HUES48 (cell line): ENCODE measurements at regions not wholly inside any gene's neighbourhood (a gene's known extent, or its start where the extent isn't known, plus 50 kb on each side); places are given as distances from the start of the nearest gene placed in this dataset.

Experiments
- H3K27ac ChIP-seq: one replicate; pipeline ENCODE4 v1.7.0; 2013; ENCODE audit warnings: low read depth, low read length, inconsistent platforms
- H3K27me3 ChIP-seq: 2 replicates; pipeline ENCODE4 v1.6.1; 2013; ENCODE audit warnings: mild to moderate bottlenecking, low read length; ENCODE audit not compliant: control insufficient read depth, insufficient read depth
- H3K36me3 ChIP-seq: 2 replicates; pipeline ENCODE4 v1.6.1; 2013; ENCODE audit warnings: low read length; ENCODE audit not compliant: control insufficient read depth, insufficient read depth
- H3K4me1 ChIP-seq: 2 replicates; pipeline ENCODE4 v1.6.1; 2013; ENCODE audit warnings: mild to moderate bottlenecking, low read length; ENCODE audit not compliant: control insufficient read depth, insufficient read depth
- H3K4me3 ChIP-seq: 2 replicates; pipeline ENCODE4 v1.5.1; 2013; ENCODE audit warnings: mild to moderate bottlenecking, low read depth, low read length
- H3K9ac ChIP-seq: 2 replicates; pipeline ENCODE4 v1.6.1; 2013; ENCODE audit warnings: mild to moderate bottlenecking, low read depth, low read length, moderate library complexity
- H3K9me3 ChIP-seq: 2 replicates; pipeline ENCODE4 v1.6.1; 2013; ENCODE audit warnings: low read length; ENCODE audit not compliant: control insufficient read depth, insufficient read depth

- Histone ChIP-seq H3K9ac (no peak overlapping the region), H3K36me3 (no peaks in the 10 kb centered on the region), H3K4me1 (no peaks in the 10 kb centered on the region), H3K27ac (no peak overlapping the region), H3K27me3 (no peaks in the 10 kb centered on the region), H3K4me3 (no peak overlapping the region), H3K9me3 (no peaks in the 10 kb centered on the region)
Measured at GRCh38 chr5:27598576-27598975, 560.2 kb upstream of the CDH9 start.

GRCh38 chr5:27594141-27594540 lies 555.8 kb upstream of the CDH9 start:
- H3K4me1 ChIP-seq = peaks cover 12% of the 10 kb centered on the region; the same call in 1 of the 2 replicates
- H3K27me3 ChIP-seq = no peaks in the 10 kb centered on the region
- H3K4me3 ChIP-seq = no peak overlapping the region
- H3K9me3 ChIP-seq = no peaks in the 10 kb centered on the region
- no peak overlapping the region for H3K27ac ChIP-seq
- no peak overlapping the region for H3K9ac ChIP-seq
- no peaks in the 10 kb centered on the region for H3K36me3 ChIP-seq

- no peaks in the 10 kb centered on the region for H3K36me3 ChIP-seq
- H3K4me1 ChIP-seq = peaks cover 12% of the 10 kb centered on the region; the same call in 1 of the 2 replicates
- no peak overlapping the region for H3K27ac ChIP-seq
- no peak overlapping the region for H3K4me3 ChIP-seq
- H3K9me3 ChIP-seq = no peaks in the 10 kb centered on the region
- H3K9ac ChIP-seq = no peak overlapping the region
- H3K27me3 ChIP-seq = no peaks in the 10 kb centered on the region
Measured at GRCh38 chr5:27592231-27592630, 553.8 kb upstream of the CDH9 start.

- Histone ChIP-seq H3K27me3 (no peaks in the 10 kb centered on the region), H3K4me1 (peaks cover 12% of the 10 kb centered on the region; the same call in 1 of the 2 replicates), H3K9me3 (no peaks in the 10 kb centered on the region), H3K27ac (no peak overlapping the region), H3K4me3 (no peak overlapping the region), H3K9ac (no peak overlapping the region), H3K36me3 (no peaks in the 10 kb centered on the region)
Measured at GRCh38 chr5:27590503-27590902, 552.1 kb upstream of the CDH9 start.

GRCh38 chr5:27578279-27578678 lies 539.9 kb upstream of the CDH9 start:
- H3K4me1 ChIP-seq = no peaks in the 10 kb centered on the region
- no peaks in the 10 kb centered on the region for H3K36me3 ChIP-seq
- H3K27me3 ChIP-seq = no peaks in the 10 kb centered on the region
- H3K4me3 ChIP-seq = no peak overlapping the region
- no peak overlapping the region for H3K9ac ChIP-seq
- no peak overlapping the region for H3K27ac ChIP-seq
- H3K9me3 ChIP-seq = no peaks in the 10 kb centered on the region

- H3K27me3 ChIP-seq = no peaks in the 10 kb centered on the region
- H3K4me3 ChIP-seq = no peak overlapping the region
- no peak overlapping the region for H3K27ac ChIP-seq
- no peaks in the 10 kb centered on the region for H3K9me3 ChIP-seq
- H3K4me1 ChIP-seq = no peaks in the 10 kb centered on the region
- H3K36me3 ChIP-seq = no peaks in the 10 kb centered on the region
- H3K9ac ChIP-seq = no peak overlapping the region
Measured at GRCh38 chr5:27571681-27572080, 533.3 kb upstream of the CDH9 start.

- Histone ChIP-seq H3K27me3 (no peaks in the 10 kb centered on the region), H3K9ac (no peak overlapping the region)
Measured at GRCh38 chr5:27568811-27569210, 530.4 kb upstream of the CDH9 start.

GRCh38 chr5:27561408-27561807 lies 523.0 kb upstream of the CDH9 start:
- no peaks in the 10 kb centered on the region for H3K27me3 ChIP-seq
- H3K36me3 ChIP-seq = no peaks in the 10 kb centered on the region
- no peaks in the 10 kb centered on the region for H3K9me3 ChIP-seq
- H3K4me3 ChIP-seq = no peak overlapping the region
- H3K9ac ChIP-seq = no peak overlapping the region
- no peaks in the 10 kb centered on the region for H3K4me1 ChIP-seq
- H3K27ac ChIP-seq = no peak overlapping the region

More at GRCh38 chr5:27568811-27569210, 530.4 kb upstream of the CDH9 start:
- no peaks in the 10 kb centered on the region for H3K9me3 ChIP-seq
- H3K27ac ChIP-seq = no peak overlapping the region
- H3K36me3 ChIP-seq = no peaks in the 10 kb centered on the region
- H3K4me3 ChIP-seq = no peak overlapping the region
- H3K4me1 ChIP-seq = no peaks in the 10 kb centered on the region

- H3K27me3 ChIP-seq = no peaks in the 10 kb centered on the region
- no peaks in the 10 kb centered on the region for H3K36me3 ChIP-seq
- no peak overlapping the region for H3K27ac ChIP-seq
- no peak overlapping the region for H3K9ac ChIP-seq
- no peak overlapping the region for H3K4me3 ChIP-seq
- H3K4me1 ChIP-seq = peaks cover 31% of the 10 kb centered on the region
- no peaks in the 10 kb centered on the region for H3K9me3 ChIP-seq
Measured at GRCh38 chr5:27548484-27548883, 510.1 kb upstream of the CDH9 start.

GRCh38 chr5:27535031-27535557 lies 496.7 kb upstream of the CDH9 start:
- Histone ChIP-seq H3K4me1 (peaks cover 6% of the 10 kb centered on the region; the same call in 1 of the 2 replicates), H3K36me3 (no peaks in the 10 kb centered on the region), H3K4me3 (no peak overlapping the region), H3K27ac (no peak overlapping the region), H3K9me3 (no peaks in the 10 kb centered on the region), H3K9ac (no peak overlapping the region), H3K27me3 (no peaks in the 10 kb centered on the region)

- Histone ChIP-seq H3K27ac (no peak overlapping the region), H3K9me3 (no peaks in the 10 kb centered on the region), H3K4me3 (no peak overlapping the region), H3K9ac (no peak overlapping the region), H3K36me3 (no peaks in the 10 kb centered on the region), H3K4me1 (peaks cover 6% of the 10 kb centered on the region; the same call in 1 of the 2 replicates), H3K27me3 (no peaks in the 10 kb centered on the region)
Measured at GRCh38 chr5:27532305-27532704, 493.9 kb upstream of the CDH9 start.

GRCh38 chr5:27524515-27524914 lies 486.1 kb upstream of the CDH9 start:
- H3K4me3 ChIP-seq = no peak overlapping the region
- H3K9ac ChIP-seq = no peak overlapping the region
- no peaks in the 10 kb centered on the region for H3K36me3 ChIP-seq
- no peaks in the 10 kb centered on the region for H3K4me1 ChIP-seq
- H3K27me3 ChIP-seq = no peaks in the 10 kb centered on the region
- no peak overlapping the region for H3K27ac ChIP-seq
- no peaks in the 10 kb centered on the region for H3K9me3 ChIP-seq
